PC-9 (cell line): ENCODE measurements at regions not wholly inside any gene's neighbourhood (a gene's known extent, or its start where the extent isn't known, plus 50 kb on each side); places are given as distances from the start of the nearest gene placed in this dataset.

ENCODE experiments used
- CTCF ChIP-seq: fragments of 200-600 bp; sonication (generic); conservative IDR thresholded peaks from 2 replicates; pipeline ENCODE4 v1.6.1; 2017; ENCODE audit warnings: mixed run types, antibody characterized with exemption, mild to moderate bottlenecking, moderate library complexity
- EZH2 ChIP-seq: fragments of 200-600 bp; sonication (generic); IDR thresholded peaks from 2 replicates; pipeline ENCODE4 v1.8.0; 2017; ENCODE audit warnings: antibody characterized with exemption, low read depth

- TF ChIP-seq CTCF (no peak), EZH2 (no peak)
Measured at GRCh38 chr5:68746643-68747420, 347.0 kb upstream of the SLC30A5 start.
